ELR (cell line): ENCODE measurements at regions not wholly inside any gene's neighbourhood (a gene's known extent, or its start where the extent isn't known, plus 50 kb on each side); places are given as distances from the start of the nearest gene placed in this dataset.

Experiments used
- DNase-seq: peaks from one replicate; pipeline ENCODE4 v3.0.0-alpha.2; 2015; ENCODE audit warnings: low read depth

DNA sequence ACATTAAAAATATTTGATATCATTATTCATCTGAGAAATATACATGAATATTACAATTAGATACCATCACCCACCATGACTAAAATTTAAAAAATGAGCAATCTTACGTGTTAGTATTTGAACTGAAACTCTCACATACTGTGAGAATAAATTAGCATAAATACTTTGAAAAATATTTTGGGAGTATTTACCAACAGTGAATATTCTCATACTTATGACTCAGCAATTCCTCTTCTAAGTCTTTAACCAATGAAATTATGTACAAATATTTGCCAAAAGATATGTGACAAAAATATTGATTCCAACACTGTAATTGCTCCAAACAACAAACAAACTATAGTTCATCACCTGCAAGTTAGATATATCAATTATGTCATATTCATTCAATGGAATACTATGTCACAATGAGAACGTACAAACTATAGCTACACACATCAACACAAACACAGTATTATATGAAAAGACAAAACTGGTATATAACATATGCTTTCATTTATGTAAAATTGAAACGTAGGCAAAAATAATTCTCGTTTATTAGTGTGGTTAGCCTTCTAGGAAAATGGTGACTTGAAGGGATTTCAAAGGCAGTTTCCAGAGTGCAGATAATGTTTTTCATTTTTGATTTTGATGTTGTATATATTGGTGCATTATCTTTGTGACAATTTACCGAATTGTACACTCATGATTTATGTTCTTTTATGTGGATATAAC is 742.2 kb downstream of the SLC16A7 start:
- DNase-seq = no peak

DNA sequence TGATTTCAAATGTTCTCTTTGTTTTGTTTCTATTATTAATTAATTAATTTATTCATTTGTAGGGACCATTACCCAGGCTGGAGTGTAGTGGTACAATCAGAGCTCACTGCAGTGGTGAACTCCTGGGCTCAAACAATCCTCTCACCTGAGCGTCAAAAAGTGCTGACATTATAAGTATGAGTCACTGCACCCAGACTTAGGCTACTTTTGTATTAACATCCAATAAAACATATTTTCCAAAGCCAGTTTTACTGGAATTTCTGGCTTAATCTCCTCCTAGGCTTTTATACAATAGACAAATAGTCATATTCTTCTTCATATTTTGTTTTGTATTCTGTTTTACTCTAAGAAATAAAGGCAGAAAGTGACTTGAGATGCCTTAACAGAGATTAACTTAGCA is 749.6 kb downstream of the SLC16A7 start:
- DNase-seq = no peak

- no peak for DNase-seq
Measured at GRCh38 chr12:60349232-60349978, 753.6 kb downstream of the SLC16A7 start.

- no peak for DNase-seq
Measured at GRCh38 chr12:60387356-60387755, 791.5 kb downstream of the SLC16A7 start.

GRCh38 chr12:60391051-60391450 is 795.2 kb downstream of the SLC16A7 start:
- no peak for DNase-seq

- no peak for DNase-seq
Measured at GRCh38 chr12:60391791-60392190, 796.0 kb downstream of the SLC16A7 start.

- no peak for DNase-seq
Measured at GRCh38 chr12:60393093-60393492, 797.3 kb downstream of the SLC16A7 start.

DNA sequence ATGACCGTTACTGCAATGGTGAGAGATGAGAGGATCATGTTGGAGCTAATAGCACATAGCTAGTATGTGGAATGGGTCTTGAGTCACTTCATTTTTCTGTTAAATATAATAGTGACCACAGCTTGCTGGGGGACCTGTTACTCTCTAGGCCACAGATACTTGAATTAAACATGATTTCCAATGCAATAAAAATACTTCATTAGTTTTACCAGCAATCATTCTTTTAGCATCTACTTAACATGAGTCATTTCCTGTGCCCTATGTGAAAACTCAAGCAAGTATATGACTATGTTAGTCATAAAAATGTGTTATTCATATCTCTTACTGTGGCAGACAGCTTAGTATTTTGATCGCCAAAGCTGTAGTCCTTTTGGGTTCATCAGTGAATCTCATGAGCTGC is 798.8 kb downstream of the SLC16A7 start:
- peak; percentile 90 for DNase-seq

- no peak for DNase-seq
Measured at GRCh38 chr12:60398547-60398946, 802.7 kb downstream of the SLC16A7 start.

- no peak for DNase-seq
Measured at GRCh38 chr12:60399064-60399463, 803.2 kb downstream of the SLC16A7 start.

- no peak for DNase-seq
Measured at GRCh38 chr12:60402996-60403395, 807.2 kb downstream of the SLC16A7 start.

GRCh38 chr12:60415351-60415750 is 819.5 kb downstream of the SLC16A7 start:
- peak; percentile 3 for DNase-seq

GRCh38 chr12:60419986-60420385 is 824.2 kb downstream of the SLC16A7 start:
- no peak for DNase-seq

DNA sequence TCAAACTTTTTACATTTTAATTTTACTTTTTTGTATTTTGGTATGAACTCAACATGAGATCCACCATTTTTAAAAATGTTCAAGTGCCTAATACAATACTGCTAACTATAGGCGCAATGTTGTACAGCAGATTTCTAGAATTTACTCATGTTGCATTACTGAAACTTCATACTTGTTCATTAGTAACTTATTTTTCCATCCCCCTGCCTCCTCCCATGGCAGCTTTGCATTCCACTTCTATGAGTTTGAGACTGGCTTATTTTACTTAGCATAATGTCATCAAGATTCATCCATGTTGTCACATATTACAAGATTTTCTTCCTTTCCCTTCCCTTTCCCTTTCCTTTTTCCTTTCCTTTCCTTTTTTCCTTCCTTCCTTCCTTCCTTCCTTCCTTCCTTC is 825.9 kb downstream of the SLC16A7 start:
- peak; percentile 29 for DNase-seq

DNA sequence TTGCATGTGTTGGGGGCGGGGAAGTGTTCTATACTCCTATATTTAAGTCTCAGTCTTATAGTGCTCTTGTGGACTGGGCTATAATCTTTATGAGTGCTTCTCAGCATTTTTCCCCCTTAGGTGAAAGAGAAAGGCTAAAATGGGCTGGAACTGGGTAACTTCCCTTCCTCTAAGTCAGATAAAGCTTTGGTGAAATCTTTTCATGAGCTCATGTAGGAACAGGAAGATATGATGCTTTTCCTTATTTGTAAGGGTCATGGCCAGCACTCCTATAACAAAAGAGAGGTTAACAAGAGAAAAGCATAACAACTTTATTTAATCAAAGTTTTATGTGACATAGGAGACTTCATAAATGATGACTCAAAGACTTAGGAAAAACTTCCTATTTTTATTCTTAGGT is 841.5 kb downstream of the SLC16A7 start:
- no peak for DNase-seq

DNA sequence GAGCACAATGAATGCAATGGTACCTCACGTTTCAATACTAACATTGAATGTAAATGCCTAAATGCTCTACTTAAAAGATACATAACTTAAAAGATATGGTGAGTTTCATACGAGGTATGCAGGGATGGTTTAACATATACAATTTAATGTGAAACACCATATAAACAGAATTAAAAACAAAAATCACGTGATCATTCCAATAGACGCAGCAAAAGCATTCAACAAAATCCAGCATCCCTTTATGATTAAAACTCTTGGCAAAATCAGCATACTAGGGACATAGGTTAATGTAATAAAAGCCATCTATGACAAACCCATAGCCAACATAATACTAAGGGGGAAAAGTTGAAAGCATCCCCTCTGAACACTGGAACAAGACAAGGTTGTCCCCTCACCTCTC is 845.7 kb downstream of the SLC16A7 start:
- no peak for DNase-seq

- DNase-seq = no peak
Measured at GRCh38 chr12:60451457-60451856, 855.6 kb downstream of the SLC16A7 start.

GRCh38 chr12:60465060-60465459 is 869.2 kb downstream of the SLC16A7 start:
- DNase-seq = no peak

- DNase-seq = no peak
Measured at GRCh38 chr12:60468546-60468945, 872.7 kb downstream of the SLC16A7 start.

DNA sequence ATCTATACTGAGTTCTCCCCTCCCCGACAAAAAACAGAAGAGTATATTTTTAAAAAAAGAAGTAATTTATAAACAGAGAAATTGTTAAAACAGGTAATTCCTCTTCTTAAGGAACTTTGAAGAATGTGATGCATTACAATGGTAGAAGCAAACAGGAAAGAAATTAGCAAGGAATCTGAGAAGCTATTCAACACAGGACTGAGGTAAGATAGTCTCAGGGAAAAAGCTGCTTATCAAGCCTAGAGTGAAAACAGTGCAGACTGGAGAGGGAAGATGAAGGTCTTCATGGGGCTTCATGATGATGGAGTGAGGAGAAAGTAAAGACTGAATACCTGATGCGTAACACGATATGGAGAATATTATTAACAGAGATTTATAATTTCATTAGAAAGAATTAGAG is 880.0 kb downstream of the SLC16A7 start:
- DNase-seq = no peak

- no peak for DNase-seq
Measured at GRCh38 chr12:60487284-60487683, 891.5 kb downstream of the SLC16A7 start.

- DNase-seq = peak; percentile 25
Measured at GRCh38 chr12:60489071-60489470, 893.2 kb downstream of the SLC16A7 start.

- DNase-seq = peak; percentile 63
Measured at GRCh38 chr12:60494244-60494643, 898.4 kb downstream of the SLC16A7 start.

DNA sequence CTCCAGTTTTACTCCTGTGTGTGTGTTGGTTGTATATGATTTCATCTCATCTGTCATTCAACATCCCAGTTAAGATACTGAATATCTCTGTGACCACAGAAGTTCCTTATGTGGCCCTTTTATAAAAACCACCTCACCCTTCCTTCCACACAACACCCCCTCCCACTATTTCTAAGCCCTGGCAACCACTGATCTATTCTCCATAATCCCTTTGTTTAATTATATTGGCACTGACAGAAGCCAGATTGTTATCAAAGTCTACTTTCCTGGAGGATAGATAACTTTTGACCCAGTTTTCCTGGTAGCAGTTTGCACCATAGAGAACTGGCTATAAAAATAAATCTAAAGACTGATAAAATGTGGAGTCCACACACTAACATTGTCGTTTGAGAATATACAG is 902.8 kb downstream of the SLC16A7 start:
- DNase-seq = no peak
